Activated B cell treated with CpG ODN at 0.5 μM for 24 hours (primary cell): ENCODE measurements at regions not wholly inside any gene's neighbourhood (a gene's known extent, or its start where the extent isn't known, plus 50 kb on each side); places are given as distances from the start of the nearest gene placed in this dataset.

Experiments used
- ATAC-seq: fragments of 200-7000 bp; cut with Tn5 transposase; one replicate; pipeline ENCODE4 v1.10.0; 2021; ENCODE audit warnings: low read depth, mild to moderate bottlenecking, moderate library complexity
- CTCF ChIA-PET: fragments of 350-600 bp; sonication (Branson Sonifier 250); formaldehyde crosslinking; loops from one replicate; lab custom pipeline; 2021; ENCODE audit warnings: antibody characterized with exemption; lab: Charles Lee
- POLR2A ChIA-PET: fragments of 350-600 bp; sonication (Branson Sonifier 250); formaldehyde crosslinking; loops from one replicate; lab custom pipeline; 2021; ENCODE audit warnings: antibody characterized with exemption; lab: Charles Lee
- DNase-seq: peaks from one replicate; pipeline ENCODE4 v3.0.0; 2022
- H3K27ac Mint-ChIP-seq: one replicate; pipeline ENCODE4 v1.8.0; 2020; ENCODE audit warnings: mixed read lengths
- H3K27me3 Mint-ChIP-seq: one replicate; pipeline ENCODE4 v1.8.0; 2021; ENCODE audit warnings: mixed read lengths
- H3K36me3 Mint-ChIP-seq: one replicate; pipeline ENCODE4 v1.8.0; 2021; ENCODE audit warnings: low read depth, mixed read lengths
- H3K4me1 Mint-ChIP-seq: one replicate; pipeline ENCODE4 v1.8.0; 2021; ENCODE audit warnings: mixed read lengths
- H3K4me3 Mint-ChIP-seq: one replicate; pipeline ENCODE4 v1.8.0; 2020; ENCODE audit warnings: mild to moderate bottlenecking, mixed read lengths
- H3K9me3 Mint-ChIP-seq: one replicate; pipeline ENCODE4 v1.8.0; 2020; ENCODE audit warnings: mixed read lengths
- CTCF ChIP-seq: fragments of 200-600 bp; IDR thresholded peaks from one replicate; pipeline ENCODE4 v1.8.0; 2022; ENCODE audit warnings: antibody characterized with exemption, mild to moderate bottlenecking
- intact Hi-C: fragments of 100-400 bp; cut with micrococcal nuclease; formaldehyde crosslinking; loops from one replicate; pipeline ENCODE4 v1.15.1; 2024

GRCh38 chr13:63551731-63552130, 2136.1 kb upstream of the PCDH20 start:
- no peaks in the 10 kb centered on the region for H3K27me3 Mint-ChIP-seq
- intact Hi-C loops = no loop called here
- ChIA-PET POLR2A (no interaction called here), CTCF (no interaction called here)
- no peaks in the 10 kb centered on the region for H3K9me3 Mint-ChIP-seq
- no peaks in the 10 kb centered on the region for H3K4me1 Mint-ChIP-seq
- H3K4me3 Mint-ChIP-seq = no peak overlapping the region
- no peak overlapping the region for H3K27ac Mint-ChIP-seq
- no peak for DNase-seq
- H3K36me3 Mint-ChIP-seq = no peaks in the 10 kb centered on the region
- no peak for ATAC-seq
- no peak for TF ChIP-seq CTCF

- ChIA-PET POLR2A (no interaction called here), CTCF (no interaction called here)
- H3K9me3 Mint-ChIP-seq = peaks cover 3% of the 10 kb centered on the region
- intact Hi-C loops = no loop called here
- DNase-seq (no peak), ATAC-seq (no peak)
- no peaks in the 10 kb centered on the region for H3K36me3 Mint-ChIP-seq
- no peak overlapping the region for H3K4me3 Mint-ChIP-seq
- no peaks in the 10 kb centered on the region for H3K27me3 Mint-ChIP-seq
- no peak for TF ChIP-seq CTCF
- no peaks in the 10 kb centered on the region for H3K4me1 Mint-ChIP-seq
- no peak overlapping the region for H3K27ac Mint-ChIP-seq
These were observed 2130.9 kb upstream of the PCDH20 start for GRCh38 chr13:63546524-63546923.

GRCh38 chr13:63542770-63543169, 2127.1 kb upstream of the PCDH20 start:
- no peak for DNase-seq
- intact Hi-C loops = no loop called here
- CTCF ChIA-PET = no interaction called here
- peaks cover 4% of the 10 kb centered on the region for H3K9me3 Mint-ChIP-seq
- H3K4me1 Mint-ChIP-seq = no peaks in the 10 kb centered on the region
- POLR2A ChIA-PET = no interaction called here
- H3K4me3 Mint-ChIP-seq = no peak overlapping the region
- H3K36me3 Mint-ChIP-seq = no peaks in the 10 kb centered on the region
- no peaks in the 10 kb centered on the region for H3K27me3 Mint-ChIP-seq
- ATAC-seq = no peak
- no peak overlapping the region for H3K27ac Mint-ChIP-seq
- no peak for TF ChIP-seq CTCF

- ChIA-PET CTCF (no interaction called here), POLR2A (no interaction called here)
- TF ChIP-seq CTCF = no peak
- H3K36me3 Mint-ChIP-seq = no peaks in the 10 kb centered on the region
- H3K4me3 Mint-ChIP-seq = no peak overlapping the region
- peaks cover 6% of the 10 kb centered on the region for H3K9me3 Mint-ChIP-seq
- no peak overlapping the region for H3K27ac Mint-ChIP-seq
- no peaks in the 10 kb centered on the region for H3K4me1 Mint-ChIP-seq
- DNase-seq (no peak), ATAC-seq (no peak)
- intact Hi-C loops = no loop called here
- no peaks in the 10 kb centered on the region for H3K27me3 Mint-ChIP-seq
These were observed 2125.7 kb upstream of the PCDH20 start for GRCh38 chr13:63541336-63541735.

GRCh38 chr13:63540061-63540460, 2124.4 kb upstream of the PCDH20 start:
- Mint-ChIP-seq H3K9me3 (peaks cover 8% of the 10 kb centered on the region), H3K27me3 (no peaks in the 10 kb centered on the region), H3K36me3 (no peaks in the 10 kb centered on the region), H3K27ac (no peak overlapping the region), H3K4me3 (no peak overlapping the region), H3K4me1 (no peaks in the 10 kb centered on the region)
- no peak for TF ChIP-seq CTCF
- POLR2A ChIA-PET = no interaction called here
- no peak for DNase-seq
- CTCF ChIA-PET = no interaction called here
- no peak for ATAC-seq
- intact Hi-C loops = no loop called here
